ENCODE measurements at regions not wholly inside any gene's neighbourhood (a gene's known extent, or its start where the extent isn't known, plus 50 kb on each side); places are given as distances from the start of the nearest gene placed in this dataset.
"Not testable (repeated sequence)": the region's sequence is repeated elsewhere in the genome, so short reads cannot be mapped to it uniquely, and the experiment has no call there.

DNA sequence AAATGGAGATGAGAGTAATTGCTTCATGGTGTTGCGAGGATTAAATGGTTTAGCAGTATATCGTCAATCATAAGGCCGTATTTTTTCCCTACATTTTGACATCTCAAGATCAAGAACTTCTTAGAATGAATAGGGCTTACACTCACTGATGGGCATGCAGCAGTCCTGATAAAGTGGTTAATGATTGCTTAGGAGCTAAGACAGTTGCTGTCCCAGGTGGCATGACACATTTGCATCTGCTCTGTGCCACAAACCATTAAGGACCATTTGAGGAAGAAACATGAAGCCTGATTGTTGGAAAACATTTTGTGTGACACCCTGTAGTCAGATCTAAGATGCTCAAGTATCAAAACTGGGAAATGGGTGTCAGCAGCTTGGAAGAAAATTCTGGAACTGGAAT lies 81.0 kb upstream of the SGIP1 start:
- Histone ChIP-seq H3K27me3 (ENCODE audit: control insufficient read depth in 1 of 2, insufficient read depth in 2 of 2, low read length in 2 of 2) (no peaks in the 10 kb centered on the region), H3K36me3 (ENCODE audit: control insufficient read depth in 1 of 2, insufficient read depth in 2 of 2, low read length in 2 of 2) (no peaks in the 10 kb centered on the region), H3K27ac (ENCODE audit: low read depth, low read length) (no peak overlapping the region), H3K4me3 (ENCODE audit: low read depth in 1 of 2, low read length in 2 of 2) (no peak overlapping the region), H3K9me3 (ENCODE audit: control insufficient read depth in 1 of 2, low read length in 2 of 2) (no peaks in the 10 kb centered on the region), H3K4me1 (ENCODE audit: control insufficient read depth in 1 of 2, insufficient read depth in 2 of 2, low read length in 2 of 2) (no peaks in the 10 kb centered on the region), H3K9ac (ENCODE audit: low read depth in 1 of 2, low read length in 2 of 2) (no peak overlapping the region)

- Histone ChIP-seq H3K4me3 (ENCODE audit: low read depth in 1 of 2, low read length in 2 of 2) (no peak overlapping the region), H3K9ac (ENCODE audit: low read depth in 1 of 2, low read length in 2 of 2) (no peak overlapping the region), H3K36me3 (ENCODE audit: control insufficient read depth in 1 of 2, insufficient read depth in 2 of 2, low read length in 2 of 2) (no peaks in the 10 kb centered on the region), H3K27me3 (ENCODE audit: control insufficient read depth in 1 of 2, insufficient read depth in 2 of 2, low read length in 2 of 2) (no peaks in the 10 kb centered on the region), H3K27ac (ENCODE audit: low read depth, low read length) (no peak overlapping the region), H3K9me3 (ENCODE audit: control insufficient read depth in 1 of 2, low read length in 2 of 2) (no peaks in the 10 kb centered on the region), H3K4me1 (ENCODE audit: control insufficient read depth in 1 of 2, insufficient read depth in 2 of 2, low read length in 2 of 2) (no peaks in the 10 kb centered on the region)
Measured at GRCh38 chr1:66455446-66455845, 78.5 kb upstream of the SGIP1 start.

DNA sequence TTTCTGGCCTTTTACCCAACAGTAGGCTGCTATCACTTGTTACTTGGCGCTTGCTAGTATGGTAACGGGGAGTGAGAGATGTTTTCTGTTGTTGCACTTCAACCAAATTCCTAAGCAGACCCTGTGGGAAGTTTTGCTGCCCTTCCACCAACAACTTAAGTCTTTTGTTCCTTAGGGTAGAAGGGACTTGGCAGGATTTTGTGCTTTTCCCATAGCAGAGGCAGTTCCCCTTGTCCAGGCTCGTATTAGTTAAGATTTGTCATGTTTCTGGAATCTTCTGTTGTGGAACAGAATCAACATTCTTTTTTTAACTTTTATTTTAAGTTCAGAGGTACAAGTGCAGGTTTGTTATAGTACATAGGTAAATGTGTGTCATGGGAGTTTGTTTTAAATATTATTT lies 73.2 kb upstream of the SGIP1 start:
- H3K4me3 ChIP-seq (ENCODE audit: low read depth in 1 of 2, low read length in 2 of 2) = no peak overlapping the region
- H3K36me3 ChIP-seq (ENCODE audit: control insufficient read depth in 1 of 2, insufficient read depth in 2 of 2, low read length in 2 of 2) = no peaks in the 10 kb centered on the region
- H3K27me3 ChIP-seq (ENCODE audit: control insufficient read depth in 1 of 2, insufficient read depth in 2 of 2, low read length in 2 of 2) = no peaks in the 10 kb centered on the region
- H3K9me3 ChIP-seq (ENCODE audit: control insufficient read depth in 1 of 2, low read length in 2 of 2) = peaks cover 0 to 5% of the 10 kb centered on the region in 2 donors
- no peak overlapping the region for H3K27ac ChIP-seq (ENCODE audit: low read depth, low read length)
- no peaks in the 10 kb centered on the region for H3K4me1 ChIP-seq (ENCODE audit: control insufficient read depth in 1 of 2, insufficient read depth in 2 of 2, low read length in 2 of 2)
- no peak overlapping the region for H3K9ac ChIP-seq (ENCODE audit: low read depth in 1 of 2, low read length in 2 of 2)

GRCh38 chr1:66462313-66462712 lies 71.6 kb upstream of the SGIP1 start:
- no peak overlapping the region for H3K4me3 ChIP-seq (ENCODE audit: low read depth in 1 of 2, low read length in 2 of 2)
- no peaks in the 10 kb centered on the region for H3K36me3 ChIP-seq (ENCODE audit: control insufficient read depth in 1 of 2, insufficient read depth in 2 of 2, low read length in 2 of 2)
- no peak overlapping the region for H3K9ac ChIP-seq (ENCODE audit: low read depth in 1 of 2, low read length in 2 of 2)
- H3K27me3 ChIP-seq (ENCODE audit: control insufficient read depth in 1 of 2, insufficient read depth in 2 of 2, low read length in 2 of 2) = no peaks in the 10 kb centered on the region
- H3K4me1 ChIP-seq (ENCODE audit: control insufficient read depth in 1 of 2, insufficient read depth in 2 of 2, low read length in 2 of 2) = no peaks in the 10 kb centered on the region
- peaks cover 0 to 5% of the 10 kb centered on the region in 2 donors for H3K9me3 ChIP-seq (ENCODE audit: control insufficient read depth in 1 of 2, low read length in 2 of 2)
- H3K27ac ChIP-seq (ENCODE audit: low read depth, low read length) = no peak overlapping the region

DNA sequence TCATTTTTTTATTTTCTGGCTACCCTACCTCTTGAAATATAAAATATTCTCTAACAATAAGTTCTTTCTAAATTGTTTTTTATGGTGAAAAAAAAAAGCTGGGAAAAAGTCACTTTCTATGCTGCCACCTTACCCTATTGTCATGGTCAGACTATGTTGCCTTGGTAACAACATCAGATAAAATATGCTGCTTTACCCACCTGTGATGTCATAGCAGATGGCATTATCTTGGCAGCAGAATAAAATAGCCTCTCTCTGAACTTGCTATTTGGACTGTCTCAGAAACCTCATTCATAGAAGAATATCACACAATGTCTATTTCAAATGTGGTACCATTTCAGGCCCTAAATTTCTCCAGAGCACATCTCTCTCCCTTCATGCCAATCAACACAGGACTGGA lies 69.6 kb upstream of the SGIP1 start:
- Histone ChIP-seq H3K27me3 (ENCODE audit: control insufficient read depth in 1 of 2, insufficient read depth in 2 of 2, low read length in 2 of 2) (peaks cover 0 to 3% of the 10 kb centered on the region in 2 donors), H3K4me3 (ENCODE audit: low read depth in 1 of 2, low read length in 2 of 2) (no peak overlapping the region), H3K27ac (ENCODE audit: low read depth, low read length) (no peak overlapping the region), H3K9ac (ENCODE audit: low read depth in 1 of 2, low read length in 2 of 2) (no peak overlapping the region), H3K4me1 (ENCODE audit: control insufficient read depth in 1 of 2, insufficient read depth in 2 of 2, low read length in 2 of 2) (no peaks in the 10 kb centered on the region), H3K9me3 (ENCODE audit: control insufficient read depth in 1 of 2, low read length in 2 of 2) (peaks cover 0 to 5% of the 10 kb centered on the region in 2 donors), H3K36me3 (ENCODE audit: control insufficient read depth in 1 of 2, insufficient read depth in 2 of 2, low read length in 2 of 2) (no peaks in the 10 kb centered on the region)

GRCh38 chr1:66464802-66465201 lies 69.2 kb upstream of the SGIP1 start:
- Histone ChIP-seq H3K4me3 (ENCODE audit: low read depth in 1 of 2, low read length in 2 of 2) (no peak overlapping the region), H3K9me3 (ENCODE audit: control insufficient read depth in 1 of 2, low read length in 2 of 2) (peaks cover 0 to 5% of the 10 kb centered on the region in 2 donors), H3K9ac (ENCODE audit: low read depth in 1 of 2, low read length in 2 of 2) (no peak overlapping the region), H3K36me3 (ENCODE audit: control insufficient read depth in 1 of 2, insufficient read depth in 2 of 2, low read length in 2 of 2) (no peaks in the 10 kb centered on the region), H3K4me1 (ENCODE audit: control insufficient read depth in 1 of 2, insufficient read depth in 2 of 2, low read length in 2 of 2) (no peaks in the 10 kb centered on the region), H3K27me3 (ENCODE audit: control insufficient read depth in 1 of 2, insufficient read depth in 2 of 2, low read length in 2 of 2) (peaks cover 0 to 3% of the 10 kb centered on the region in 2 donors), H3K27ac (ENCODE audit: low read depth, low read length) (no peak overlapping the region)

GRCh38 chr1:66466695-66467094 lies 67.3 kb upstream of the SGIP1 start:
- not testable (repeated sequence) for H3K27ac ChIP-seq (ENCODE audit: low read depth, low read length); H3K4me3 ChIP-seq (ENCODE audit: low read depth in 1 of 2, low read length in 2 of 2); H3K9ac ChIP-seq (ENCODE audit: low read depth in 1 of 2, low read length in 2 of 2); H3K36me3 ChIP-seq (ENCODE audit: control insufficient read depth in 1 of 2, insufficient read depth in 2 of 2, low read length in 2 of 2); H3K9me3 ChIP-seq (ENCODE audit: control insufficient read depth in 1 of 2, low read length in 2 of 2); H3K27me3 ChIP-seq (ENCODE audit: control insufficient read depth in 1 of 2, insufficient read depth in 2 of 2, low read length in 2 of 2); H3K4me1 ChIP-seq (ENCODE audit: control insufficient read depth in 1 of 2, insufficient read depth in 2 of 2, low read length in 2 of 2)

DNA sequence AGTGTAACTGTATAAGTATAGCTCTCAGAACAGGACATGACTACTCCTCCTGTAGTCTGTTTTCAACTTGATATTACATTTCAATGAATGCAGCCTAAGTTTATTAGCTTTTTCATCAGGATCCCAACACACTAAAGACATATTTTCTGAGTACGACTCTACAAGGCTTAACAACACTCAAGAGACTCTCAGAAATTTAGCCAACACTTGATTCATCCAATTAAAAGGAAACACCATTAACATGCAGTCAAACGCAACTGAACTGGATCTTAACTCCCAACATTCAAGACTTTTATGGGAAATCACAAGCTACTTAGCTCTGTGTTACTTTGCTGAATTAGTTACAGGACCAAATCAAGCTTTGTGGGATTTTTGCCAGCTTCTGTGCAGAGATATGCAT lies 65.2 kb upstream of the SGIP1 start:
- H3K4me3 ChIP-seq (ENCODE audit: low read depth in 1 of 2, low read length in 2 of 2) = no peak overlapping the region
- H3K36me3 ChIP-seq (ENCODE audit: control insufficient read depth in 1 of 2, insufficient read depth in 2 of 2, low read length in 2 of 2) = no peaks in the 10 kb centered on the region
- no peaks in the 10 kb centered on the region for H3K4me1 ChIP-seq (ENCODE audit: control insufficient read depth in 1 of 2, insufficient read depth in 2 of 2, low read length in 2 of 2)
- H3K9me3 ChIP-seq (ENCODE audit: control insufficient read depth in 1 of 2, low read length in 2 of 2) = peaks cover 0 to 1% of the 10 kb centered on the region in 2 donors
- peaks cover 0 to 3% of the 10 kb centered on the region in 2 donors for H3K27me3 ChIP-seq (ENCODE audit: control insufficient read depth in 1 of 2, insufficient read depth in 2 of 2, low read length in 2 of 2)
- H3K27ac ChIP-seq (ENCODE audit: low read depth, low read length) = no peak overlapping the region
- H3K9ac ChIP-seq (ENCODE audit: low read depth in 1 of 2, low read length in 2 of 2) = no peak overlapping the region

GRCh38 chr1:66475940-66476339 lies 58.0 kb upstream of the SGIP1 start:
- Histone ChIP-seq H3K36me3 (ENCODE audit: control insufficient read depth in 1 of 2, insufficient read depth in 2 of 2, low read length in 2 of 2) (no peaks in the 10 kb centered on the region), H3K4me3 (ENCODE audit: low read depth in 1 of 2, low read length in 2 of 2) (no peak overlapping the region), H3K4me1 (ENCODE audit: control insufficient read depth in 1 of 2, insufficient read depth in 2 of 2, low read length in 2 of 2) (no peaks in the 10 kb centered on the region), H3K27me3 (ENCODE audit: control insufficient read depth in 1 of 2, insufficient read depth in 2 of 2, low read length in 2 of 2) (no peaks in the 10 kb centered on the region), H3K27ac (ENCODE audit: low read depth, low read length) (no peak overlapping the region), H3K9ac (ENCODE audit: low read depth in 1 of 2, low read length in 2 of 2) (no peak overlapping the region), H3K9me3 (ENCODE audit: control insufficient read depth in 1 of 2, low read length in 2 of 2) (no peaks in the 10 kb centered on the region)

DNA sequence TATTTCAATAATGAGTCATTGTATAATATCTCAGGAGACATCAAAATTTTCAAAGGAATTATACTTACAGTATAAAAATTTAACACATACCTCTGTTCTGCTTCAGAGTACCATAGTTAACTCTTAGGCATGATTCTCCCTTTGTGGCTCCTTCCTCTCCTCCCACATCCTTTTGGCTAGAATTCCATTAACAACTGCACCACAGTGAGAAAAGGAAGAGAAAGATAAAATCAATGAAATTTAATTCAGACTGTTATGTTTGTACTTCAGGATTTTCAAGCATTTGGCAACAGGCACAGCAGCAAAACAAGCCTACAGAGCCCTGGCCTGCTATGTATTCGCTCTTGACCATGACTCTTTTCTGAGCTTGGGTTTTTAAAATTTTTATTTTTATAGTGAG lies 57.2 kb upstream of the SGIP1 start:
- no peaks in the 10 kb centered on the region for H3K4me1 ChIP-seq (ENCODE audit: control insufficient read depth in 1 of 2, insufficient read depth in 2 of 2, low read length in 2 of 2)
- no peaks in the 10 kb centered on the region for H3K27me3 ChIP-seq (ENCODE audit: control insufficient read depth in 1 of 2, insufficient read depth in 2 of 2, low read length in 2 of 2)
- H3K36me3 ChIP-seq (ENCODE audit: control insufficient read depth in 1 of 2, insufficient read depth in 2 of 2, low read length in 2 of 2) = no peaks in the 10 kb centered on the region
- H3K9me3 ChIP-seq (ENCODE audit: control insufficient read depth in 1 of 2, low read length in 2 of 2) = no peaks in the 10 kb centered on the region
- H3K27ac ChIP-seq (ENCODE audit: low read depth, low read length) = no peak overlapping the region
- no peak overlapping the region for H3K9ac ChIP-seq (ENCODE audit: low read depth in 1 of 2, low read length in 2 of 2)
- no peak overlapping the region for H3K4me3 ChIP-seq (ENCODE audit: low read depth in 1 of 2, low read length in 2 of 2)

GRCh38 chr1:66478116-66478515 lies 55.8 kb upstream of the SGIP1 start:
- H3K9ac ChIP-seq (ENCODE audit: low read depth in 1 of 2, low read length in 2 of 2) = no peak overlapping the region

More at GRCh38 chr1:66478116-66478515, 55.8 kb upstream of the SGIP1 start:
- Histone ChIP-seq H3K4me3 (ENCODE audit: low read depth in 1 of 2, low read length in 2 of 2) (no peak overlapping the region), H3K27ac (ENCODE audit: low read depth, low read length) (no peak overlapping the region), H3K4me1 (ENCODE audit: control insufficient read depth in 1 of 2, insufficient read depth in 2 of 2, low read length in 2 of 2) (no peaks in the 10 kb centered on the region), H3K9me3 (ENCODE audit: control insufficient read depth in 1 of 2, low read length in 2 of 2) (no peaks in the 10 kb centered on the region), H3K27me3 (ENCODE audit: control insufficient read depth in 1 of 2, insufficient read depth in 2 of 2, low read length in 2 of 2) (no peaks in the 10 kb centered on the region), H3K36me3 (ENCODE audit: control insufficient read depth in 1 of 2, insufficient read depth in 2 of 2, low read length in 2 of 2) (no peaks in the 10 kb centered on the region)
